Peyer's patch (tissue), 4 donors: ENCODE measurements at regions not wholly inside any gene's neighbourhood (a gene's known extent, or its start where the extent isn't known, plus 50 kb on each side); places are given as distances from the start of the nearest gene placed in this dataset.

ENCODE experiments used
- DNase-seq, 3 donors: peaks; one replicate each; pipeline ENCODE4 v3.0.0-alpha.2; 2017 to 2019
- H3K27ac ChIP-seq, 4 donors: fragments of 200-600 bp; sonication (generic); one replicate each; pipeline ENCODE4 v1.5.1; 2016 to 2019
- H3K27me3 ChIP-seq, 2 donors: fragments of 200-600 bp; sonication (generic); one replicate each; pipeline ENCODE4 v1.5.1; 2019
- H3K36me3 ChIP-seq, 3 donors: fragments of 200-600 bp; sonication (generic); one replicate each; pipeline ENCODE4 v1.5.1; 2016 to 2019
- H3K4me1 ChIP-seq, 4 donors: fragments of 200-600 bp; sonication (generic); one replicate each; pipeline ENCODE4 v1.5.1; 2016 to 2019
- H3K4me3 ChIP-seq, 4 donors: fragments of 200-600 bp; sonication (generic); 1 replicate in 3 of 4; 2 replicates in 1 of 4; pipeline ENCODE4 v1.5.1; 2016 to 2019; ENCODE audit warnings: mild to moderate bottlenecking in 1 of 4
- H3K9me3 ChIP-seq, 4 donors: fragments of 200-600 bp; sonication (generic); one replicate each; pipeline ENCODE4 v1.5.1; 2016 to 2019; ENCODE audit warnings: mild to moderate bottlenecking in 1 of 4
- CTCF ChIP-seq, 6 experiments: fragments of 450-650 bp in 4 of 6; fragments of 200-600 bp in 2 of 6; sonication (generic) in 1 of 6; IDR thresholded peaks; one replicate each; pipeline ENCODE4 v1.5.1; 2017 to 2019; ENCODE audit warnings: antibody characterized with exemption in 6 of 6, mild to moderate bottlenecking in 3 of 6, moderate library complexity in 1 of 6
- POLR2A ChIP-seq, 2 donors: fragments of 450-650 bp; IDR thresholded peaks; one replicate each; pipeline ENCODE4 v1.5.1; 2017; ENCODE audit warnings: antibody characterized with exemption in 2 of 2, mild to moderate bottlenecking in 2 of 2, moderate library complexity in 2 of 2

- DNase-seq, result no peak
- no peaks in the 10 kb centered on the region for H3K4me1 ChIP-seq
- H3K9me3 ChIP-seq, result no peaks in the 10 kb centered on the region
- H3K36me3 ChIP-seq, result no peaks in the 10 kb centered on the region
- H3K4me3 ChIP-seq, result no peak overlapping the region
- TF ChIP-seq POLR2A (IDR thresholded peaks at IDR 0.05), result no peak
- TF ChIP-seq CTCF (IDR thresholded peaks at IDR 0.05), result no peak
- H3K27me3 ChIP-seq, result no peaks in the 10 kb centered on the region
- H3K27ac ChIP-seq, result no peak overlapping the region
These were observed 850.8 kb downstream of the EPHA7 start for GRCh38 chr6:92568541-92568940.

GRCh38 chr6:92566632-92567031, 852.7 kb downstream of the EPHA7 start:
- no peak overlapping the region for H3K4me3 ChIP-seq
- DNase-seq, result no peak
- no peaks in the 10 kb centered on the region for H3K27me3 ChIP-seq
- H3K4me1 ChIP-seq, result no peaks in the 10 kb centered on the region
- no peak overlapping the region for H3K27ac ChIP-seq
- TF ChIP-seq CTCF (IDR thresholded peaks at IDR 0.05), result no peak
- no peak for TF ChIP-seq POLR2A (IDR thresholded peaks at IDR 0.05)
- H3K36me3 ChIP-seq, result no peaks in the 10 kb centered on the region
- no peaks in the 10 kb centered on the region for H3K9me3 ChIP-seq

GRCh38 chr6:92564376-92564775, 855.0 kb downstream of the EPHA7 start:
- no peaks in the 10 kb centered on the region for H3K27me3 ChIP-seq
- H3K36me3 ChIP-seq, result no peaks in the 10 kb centered on the region
- H3K4me3 ChIP-seq, result no peak overlapping the region
- no peaks in the 10 kb centered on the region for H3K4me1 ChIP-seq
- no peak overlapping the region for H3K27ac ChIP-seq
- H3K9me3 ChIP-seq, result no peaks in the 10 kb centered on the region
- TF ChIP-seq POLR2A (IDR thresholded peaks at IDR 0.05) (no peak), CTCF (IDR thresholded peaks at IDR 0.05) (no peak)
- no peak for DNase-seq

- H3K27me3 ChIP-seq, result no peaks in the 10 kb centered on the region
- no peak for TF ChIP-seq POLR2A (IDR thresholded peaks at IDR 0.05)
- TF ChIP-seq CTCF (IDR thresholded peaks at IDR 0.05), result no peak
- no peaks in the 10 kb centered on the region for H3K36me3 ChIP-seq
- no peak overlapping the region for H3K27ac ChIP-seq
- no peaks in the 10 kb centered on the region for H3K4me1 ChIP-seq
- no peak overlapping the region for H3K4me3 ChIP-seq
- no peak for DNase-seq
- H3K9me3 ChIP-seq, result no peaks in the 10 kb centered on the region
These were observed 859.7 kb downstream of the EPHA7 start for GRCh38 chr6:92559611-92560010.

- no peaks in the 10 kb centered on the region for H3K27me3 ChIP-seq
- H3K4me1 ChIP-seq, result no peaks in the 10 kb centered on the region
- no peak for DNase-seq
- H3K4me3 ChIP-seq, result no peak overlapping the region
- TF ChIP-seq CTCF (IDR thresholded peaks at IDR 0.05) (no peak), POLR2A (IDR thresholded peaks at IDR 0.05) (no peak)
- H3K27ac ChIP-seq, result no peak overlapping the region
- no peaks in the 10 kb centered on the region for H3K9me3 ChIP-seq
- H3K36me3 ChIP-seq, result no peaks in the 10 kb centered on the region
These were observed 860.4 kb downstream of the EPHA7 start for GRCh38 chr6:92559003-92559402.

GRCh38 chr6:92550501-92550900, 868.9 kb downstream of the EPHA7 start:
- no peak for DNase-seq
- no peak overlapping the region for H3K4me3 ChIP-seq
- no peak for TF ChIP-seq POLR2A (IDR thresholded peaks at IDR 0.05)
- no peak for TF ChIP-seq CTCF (IDR thresholded peaks at IDR 0.05)
- no peak overlapping the region for H3K27ac ChIP-seq
- H3K9me3 ChIP-seq, result no peaks in the 10 kb centered on the region
- H3K4me1 ChIP-seq, result no peaks in the 10 kb centered on the region
- no peaks in the 10 kb centered on the region for H3K27me3 ChIP-seq
- no peaks in the 10 kb centered on the region for H3K36me3 ChIP-seq
